Keratinocyte (primary cell): ENCODE measurements at regions not wholly inside any gene's neighbourhood (a gene's known extent, or its start where the extent isn't known, plus 50 kb on each side); places are given as distances from the start of the nearest gene placed in this dataset.

Experiments
- EZH2 ChIP-seq: IDR thresholded peaks from one replicate; pipeline ENCODE4 v1.6.1; 2012; ENCODE audit warnings: inconsistent platforms, mild to moderate bottlenecking, low read length, moderate library complexity
- TF ChIP-seq, protein P1 (sequence below), 3 experiments: IDR thresholded peaks in 1 of 3; conservative IDR thresholded peaks in 1 of 3; optimal IDR thresholded peaks in 1 of 3; 2 replicates in 2 of 3; 3 replicates in 1 of 3; pipeline versions ENCODE3 to v1.5.1; 2011; ENCODE audit warnings: low read length in 3 of 3, mild to moderate bottlenecking in 3 of 3, moderate library complexity in 2 of 3, control low read depth in 1 of 3, inconsistent platforms in 1 of 3; ENCODE audit not compliant: insufficient read depth in 2 of 3; ENCODE audit errors: extremely low read depth in 1 of 3

- TF ChIP-seq, protein P1, sequence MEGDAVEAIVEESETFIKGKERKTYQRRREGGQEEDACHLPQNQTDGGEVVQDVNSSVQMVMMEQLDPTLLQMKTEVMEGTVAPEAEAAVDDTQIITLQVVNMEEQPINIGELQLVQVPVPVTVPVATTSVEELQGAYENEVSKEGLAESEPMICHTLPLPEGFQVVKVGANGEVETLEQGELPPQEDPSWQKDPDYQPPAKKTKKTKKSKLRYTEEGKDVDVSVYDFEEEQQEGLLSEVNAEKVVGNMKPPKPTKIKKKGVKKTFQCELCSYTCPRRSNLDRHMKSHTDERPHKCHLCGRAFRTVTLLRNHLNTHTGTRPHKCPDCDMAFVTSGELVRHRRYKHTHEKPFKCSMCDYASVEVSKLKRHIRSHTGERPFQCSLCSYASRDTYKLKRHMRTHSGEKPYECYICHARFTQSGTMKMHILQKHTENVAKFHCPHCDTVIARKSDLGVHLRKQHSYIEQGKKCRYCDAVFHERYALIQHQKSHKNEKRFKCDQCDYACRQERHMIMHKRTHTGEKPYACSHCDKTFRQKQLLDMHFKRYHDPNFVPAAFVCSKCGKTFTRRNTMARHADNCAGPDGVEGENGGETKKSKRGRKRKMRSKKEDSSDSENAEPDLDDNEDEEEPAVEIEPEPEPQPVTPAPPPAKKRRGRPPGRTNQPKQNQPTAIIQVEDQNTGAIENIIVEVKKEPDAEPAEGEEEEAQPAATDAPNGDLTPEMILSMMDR (optimal IDR thresholded peaks at IDR 0.05 in 1 of 3, IDR thresholded peaks at IDR 0.05 in 1 of 3, conservative IDR thresholded peaks at IDR 0.05 in 1 of 3; ENCODE audit: extremely low read depth in 1 of 3, insufficient read depth in 2 of 3, low read length in 3 of 3) = no peak
- TF ChIP-seq EZH2 = no peak
Measured at GRCh38 chr9:14372437-14373335, 58.7 kb upstream of the NFIB start.
